ENCODE measurements at regions not wholly inside any gene's neighbourhood (a gene's known extent, or its start where the extent isn't known, plus 50 kb on each side); places are given as distances from the start of the nearest gene placed in this dataset.

DNA sequence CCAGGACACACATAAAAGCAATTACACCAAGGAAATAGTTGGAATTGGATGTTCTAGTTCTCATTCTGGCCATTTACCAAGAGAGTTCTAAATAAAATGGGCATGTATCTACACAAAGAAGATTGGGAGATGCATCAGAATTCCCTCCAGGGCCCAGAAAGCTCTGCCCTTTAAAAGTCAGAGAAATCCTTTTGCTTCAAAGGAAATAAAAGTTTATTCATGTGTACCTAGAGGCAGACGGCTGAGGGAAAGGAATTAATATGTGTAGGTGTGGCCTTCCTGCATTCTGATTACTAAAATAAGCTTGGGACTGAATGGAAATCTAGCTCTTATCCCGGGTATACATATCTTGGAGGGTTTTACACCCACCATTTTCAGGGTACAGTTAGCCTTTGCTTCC is 719.4 kb downstream of the SEMA5A start:
- no peak for TF ChIP-seq POLR2A (IDR thresholded peaks at IDR 0.05)
- TF ChIP-seq, protein P1, sequence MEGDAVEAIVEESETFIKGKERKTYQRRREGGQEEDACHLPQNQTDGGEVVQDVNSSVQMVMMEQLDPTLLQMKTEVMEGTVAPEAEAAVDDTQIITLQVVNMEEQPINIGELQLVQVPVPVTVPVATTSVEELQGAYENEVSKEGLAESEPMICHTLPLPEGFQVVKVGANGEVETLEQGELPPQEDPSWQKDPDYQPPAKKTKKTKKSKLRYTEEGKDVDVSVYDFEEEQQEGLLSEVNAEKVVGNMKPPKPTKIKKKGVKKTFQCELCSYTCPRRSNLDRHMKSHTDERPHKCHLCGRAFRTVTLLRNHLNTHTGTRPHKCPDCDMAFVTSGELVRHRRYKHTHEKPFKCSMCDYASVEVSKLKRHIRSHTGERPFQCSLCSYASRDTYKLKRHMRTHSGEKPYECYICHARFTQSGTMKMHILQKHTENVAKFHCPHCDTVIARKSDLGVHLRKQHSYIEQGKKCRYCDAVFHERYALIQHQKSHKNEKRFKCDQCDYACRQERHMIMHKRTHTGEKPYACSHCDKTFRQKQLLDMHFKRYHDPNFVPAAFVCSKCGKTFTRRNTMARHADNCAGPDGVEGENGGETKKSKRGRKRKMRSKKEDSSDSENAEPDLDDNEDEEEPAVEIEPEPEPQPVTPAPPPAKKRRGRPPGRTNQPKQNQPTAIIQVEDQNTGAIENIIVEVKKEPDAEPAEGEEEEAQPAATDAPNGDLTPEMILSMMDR (IDR thresholded peaks at IDR 0.05), result no peak
- TF ChIP-seq POLR2AphosphoS5 (IDR thresholded peaks at IDR 0.05; ENCODE audit: insufficient read depth in 1 of 2, low read depth in 1 of 2), result no peak
